Embryonic facial prominence (tissue), 1 donor: ENCODE measurements at regions not wholly inside any gene's neighbourhood (a gene's known extent, or its start where the extent isn't known, plus 50 kb on each side); places are given as distances from the start of the nearest gene placed in this dataset.

Experiments
- DNase-seq: peaks from one replicate; pipeline ENCODE4 v3.0.0-alpha.2; 2016; ENCODE audit errors: extremely low spot score

GRCh38 chr4:45099471-45099870, 373.1 kb upstream of the GNPDA2 start:
- DNase-seq = no peak

DNA sequence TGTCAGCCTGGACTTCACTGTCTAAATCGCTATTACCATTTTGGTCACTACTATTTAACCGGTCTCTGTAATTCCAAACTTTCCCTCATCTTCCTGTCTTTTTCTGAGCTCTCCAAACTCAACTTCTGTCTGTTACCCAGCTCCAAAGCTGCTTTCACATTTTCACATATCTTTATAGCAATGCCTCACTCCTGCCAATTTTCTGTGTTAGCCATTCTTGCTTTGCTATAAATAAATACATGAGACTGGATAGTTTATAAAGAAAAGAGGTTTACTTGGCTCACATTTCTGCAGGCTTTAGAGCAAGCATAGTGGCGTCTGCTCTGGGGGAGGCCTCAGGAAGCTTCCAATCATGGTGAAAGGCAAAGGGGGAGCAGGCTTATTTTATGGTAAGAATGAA, 368.3 kb upstream of the GNPDA2 start:
- DNase-seq = no peak

GRCh38 chr4:45082101-45082500, 355.7 kb upstream of the GNPDA2 start:
- DNase-seq = no peak

GRCh38 chr4:45079616-45080015, 353.3 kb upstream of the GNPDA2 start:
- DNase-seq = no peak

- no peak for DNase-seq
These were observed 351.8 kb upstream of the GNPDA2 start for GRCh38 chr4:45078201-45078600.

- no peak for DNase-seq
These were observed 346.6 kb upstream of the GNPDA2 start for GRCh38 chr4:45072981-45073380.

GRCh38 chr4:45064741-45065140, 338.4 kb upstream of the GNPDA2 start:
- DNase-seq = no peak

DNA sequence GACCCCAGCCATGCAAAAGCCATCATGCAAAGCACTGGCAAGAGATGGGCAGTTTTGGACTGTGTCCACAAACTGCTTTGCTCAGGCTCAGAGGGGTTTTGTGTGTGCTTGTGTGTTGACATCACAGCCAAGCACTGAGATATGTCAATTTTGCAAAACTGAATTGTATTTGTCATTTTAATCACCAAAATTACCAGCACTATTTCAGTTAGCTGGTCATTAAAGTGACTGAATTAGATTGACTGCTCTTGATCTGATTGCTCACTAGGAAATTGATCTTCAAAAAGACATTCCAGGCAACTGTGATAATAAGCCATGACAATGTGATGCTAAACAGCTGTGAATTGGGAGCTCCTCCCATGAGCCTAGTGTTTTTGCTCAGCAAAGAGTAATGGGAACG, 337.3 kb upstream of the GNPDA2 start:
- no peak for DNase-seq

- DNase-seq = no peak
These were observed 336.7 kb upstream of the GNPDA2 start for GRCh38 chr4:45062935-45063545.

DNA sequence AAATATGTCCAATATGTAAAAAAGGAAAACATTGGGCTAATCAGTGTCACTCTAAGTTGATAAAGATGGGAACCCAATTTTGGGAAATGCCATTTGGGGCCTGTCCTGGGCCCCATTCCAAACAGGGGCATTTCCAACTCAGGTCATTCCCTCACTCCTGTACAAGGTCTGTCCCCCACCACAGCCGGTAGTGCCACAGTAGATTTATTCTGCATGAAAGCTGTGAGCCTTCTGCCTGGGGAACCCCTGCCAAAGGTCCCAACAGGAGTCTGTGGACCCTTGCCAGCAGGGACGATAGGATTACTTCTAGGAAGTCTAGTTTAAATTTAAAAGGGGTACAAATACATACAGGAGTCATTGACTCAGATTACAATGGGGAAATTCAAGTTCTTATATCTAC, 317.6 kb upstream of the GNPDA2 start:
- DNase-seq = no peak

DNA sequence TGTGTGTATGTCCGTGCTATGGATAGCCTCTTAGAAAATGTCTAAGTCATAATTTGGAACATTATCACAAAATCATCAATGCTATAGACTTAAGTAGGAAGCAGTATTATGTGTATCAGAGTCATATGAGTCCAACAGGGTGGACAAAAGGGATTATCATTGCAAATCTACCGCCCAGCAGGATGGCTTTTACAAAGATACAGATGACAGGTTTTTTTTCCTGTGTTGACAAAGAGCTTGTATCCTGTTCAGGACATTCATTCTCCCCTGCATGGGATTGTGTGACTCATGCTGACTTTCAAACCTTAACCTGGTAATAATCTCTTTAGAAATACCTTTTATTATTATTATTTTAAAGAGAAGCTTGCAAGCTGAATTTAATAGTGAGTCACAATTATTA, 310.3 kb upstream of the GNPDA2 start:
- no peak for DNase-seq

- no peak for DNase-seq
These were observed 307.5 kb upstream of the GNPDA2 start for GRCh38 chr4:45033676-45034419.

DNA sequence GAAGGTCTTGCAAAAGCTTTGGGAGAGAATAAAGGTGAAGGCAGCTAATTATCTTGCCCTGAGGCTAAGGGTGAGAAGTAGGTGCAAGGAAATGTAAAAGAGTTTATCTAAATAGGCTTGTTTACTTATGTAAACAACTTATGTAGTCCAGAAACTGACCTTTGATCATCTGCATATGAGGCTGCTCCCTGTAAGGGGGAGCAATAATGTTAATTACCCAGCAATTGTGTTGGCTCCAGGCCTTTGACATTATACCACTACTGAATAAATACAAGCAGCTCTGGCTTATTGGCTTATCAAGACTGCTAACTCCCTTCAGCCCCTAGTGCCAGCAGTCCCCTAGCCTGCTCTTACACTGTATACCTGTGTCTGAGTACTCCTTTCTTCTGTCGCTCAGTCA, 303.7 kb upstream of the GNPDA2 start:
- DNase-seq = no peak

DNA sequence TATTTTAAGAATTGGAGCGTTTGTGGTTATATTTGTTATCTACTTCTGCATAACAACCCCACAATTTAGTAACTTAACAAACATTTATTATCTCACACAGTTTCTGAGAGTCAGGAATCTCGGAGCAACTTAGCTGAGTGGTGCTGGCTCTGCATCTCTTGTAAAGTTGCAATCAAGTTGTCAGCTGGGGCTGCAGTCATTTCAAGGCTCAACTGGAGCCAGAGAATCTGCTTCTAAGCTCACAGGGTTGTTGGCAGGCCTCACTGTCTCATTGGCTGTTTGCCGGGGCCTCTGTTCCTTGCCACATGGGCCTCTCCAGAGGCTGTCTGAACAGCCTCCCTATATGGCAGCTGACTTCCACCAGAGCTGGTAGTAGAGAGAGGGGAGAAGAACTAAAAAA, 281.2 kb upstream of the GNPDA2 start:
- no peak for DNase-seq

DNA sequence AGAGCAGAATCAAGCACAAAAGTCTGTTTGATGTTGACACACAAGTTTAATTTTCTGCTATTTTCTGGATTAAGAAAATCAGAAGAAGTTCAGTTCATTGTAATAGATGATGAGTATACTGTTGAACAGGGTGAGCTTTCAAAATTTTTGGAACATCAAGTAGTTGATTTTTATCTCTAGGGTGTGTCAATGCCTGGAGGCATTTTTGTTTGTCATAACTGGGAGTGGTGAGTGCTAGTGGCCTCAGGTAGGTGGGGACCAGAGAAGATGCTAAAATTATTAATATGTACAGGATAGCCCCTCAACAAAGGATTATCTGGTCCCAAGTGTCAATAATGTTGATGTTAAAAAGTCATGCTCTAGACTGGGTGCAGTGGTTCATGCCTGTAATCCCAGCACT, 279.7 kb upstream of the GNPDA2 start:
- DNase-seq = no peak

DNA sequence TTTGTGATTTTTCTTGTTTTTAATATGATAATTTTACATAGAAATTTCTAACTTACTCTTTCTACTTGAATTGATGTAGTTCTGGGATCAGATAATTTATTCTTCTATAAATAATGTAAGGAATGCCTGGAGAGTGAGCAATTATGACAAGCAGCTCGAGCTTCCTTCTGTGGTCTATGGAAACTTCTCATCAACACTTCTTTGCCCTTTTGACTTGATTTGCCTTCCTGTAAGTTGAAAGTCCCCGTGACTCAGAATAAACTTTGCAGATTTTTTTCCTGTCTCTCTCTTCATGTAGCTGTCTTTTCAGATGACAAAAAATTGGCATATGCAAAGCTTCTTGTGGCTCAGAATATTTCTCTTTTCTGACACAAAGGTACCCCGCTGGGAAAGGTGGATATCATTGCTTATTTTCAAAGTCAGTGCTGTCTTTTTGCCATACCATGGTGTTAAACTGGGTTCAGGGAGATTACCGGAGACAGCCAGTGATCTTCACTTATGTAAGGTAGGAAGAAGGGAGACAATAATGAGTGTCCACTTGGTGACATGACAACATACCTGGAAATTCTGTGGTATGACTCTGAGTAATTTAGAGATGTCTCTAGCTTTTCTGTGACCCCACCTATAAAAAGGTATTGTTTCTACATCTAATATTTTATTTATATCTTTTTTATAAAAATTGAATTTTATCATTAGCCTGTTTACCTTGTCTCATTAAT, 278.6 kb upstream of the GNPDA2 start:
- no peak for DNase-seq

DNA sequence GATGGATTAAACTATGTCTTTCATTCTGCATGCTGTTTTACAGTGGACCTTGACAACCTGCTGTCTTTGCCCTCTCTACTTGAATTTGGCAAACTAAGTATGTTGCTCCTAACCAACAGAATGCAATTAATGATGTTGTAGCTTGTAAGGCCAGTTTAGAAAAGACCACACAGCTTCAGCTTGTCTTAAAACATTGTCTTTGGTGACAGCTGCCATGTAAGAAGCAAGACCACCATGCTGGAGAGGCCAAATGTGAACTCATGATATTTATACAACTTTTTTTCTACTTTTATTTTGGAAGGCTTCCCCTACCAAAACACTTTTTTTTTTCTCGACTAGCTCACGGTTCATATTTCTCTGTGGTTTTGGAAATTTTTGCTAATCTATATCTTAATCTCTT, 278.0 kb upstream of the GNPDA2 start:
- DNase-seq = no peak

DNA sequence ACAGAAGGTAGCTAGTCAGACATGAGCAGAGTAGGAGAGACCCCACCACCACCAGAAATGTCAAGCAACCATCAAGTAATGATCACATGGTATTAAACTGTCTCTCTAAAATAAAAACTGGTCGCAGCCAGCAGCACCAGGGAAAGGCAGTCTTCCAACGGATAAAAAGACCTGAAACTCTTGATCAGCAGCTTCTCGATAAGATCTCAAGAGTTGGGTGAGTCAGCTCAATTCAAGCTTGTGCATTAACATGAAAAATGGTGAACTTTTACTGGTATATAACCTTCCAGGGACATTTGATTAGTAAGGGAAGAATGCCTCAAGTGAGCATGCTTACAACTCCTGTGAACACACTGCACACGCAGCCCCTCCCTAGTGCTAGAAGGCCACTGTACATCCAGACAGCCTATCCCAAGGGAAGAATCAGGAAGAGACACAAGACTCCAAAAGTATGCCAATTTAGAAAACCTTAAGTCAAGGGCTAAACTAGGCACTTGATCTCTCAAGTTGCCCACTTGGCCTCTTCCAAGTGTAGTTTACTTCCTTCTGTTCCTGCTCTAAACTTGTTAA, 270.0 kb upstream of the GNPDA2 start:
- DNase-seq = no peak

- DNase-seq = no peak
These were observed 261.7 kb upstream of the GNPDA2 start for GRCh38 chr4:44988011-44988410.

GRCh38 chr4:44985938-44986337, 259.6 kb upstream of the GNPDA2 start:
- no peak for DNase-seq

GRCh38 chr4:44985152-44985551, 258.8 kb upstream of the GNPDA2 start:
- DNase-seq = no peak

- DNase-seq = no peak
These were observed 257.7 kb upstream of the GNPDA2 start for GRCh38 chr4:44984083-44984482.

DNA sequence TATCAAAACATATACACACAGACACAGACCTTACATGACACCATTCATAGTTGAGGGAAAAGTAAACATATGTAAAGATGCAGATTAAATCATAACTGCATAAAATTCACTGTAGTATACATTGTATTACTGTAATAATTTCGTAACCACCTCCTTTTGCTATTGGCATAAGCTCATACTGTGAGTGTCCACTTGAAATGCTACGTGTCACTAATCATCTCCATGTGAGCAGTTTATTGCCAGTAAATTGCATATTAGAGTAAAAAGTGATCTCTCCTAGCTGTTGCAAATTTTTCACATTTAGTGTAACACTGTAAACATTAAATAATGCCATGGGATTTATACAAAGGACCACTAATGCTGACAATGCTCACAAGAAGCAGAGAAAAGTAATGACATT, 256.7 kb upstream of the GNPDA2 start:
- DNase-seq = no peak
